Osteocyte (in vitro differentiated cells): ENCODE measurements at regions not wholly inside any gene's neighbourhood (a gene's known extent, or its start where the extent isn't known, plus 50 kb on each side); places are given as distances from the start of the nearest gene placed in this dataset.

Experiments used
- DNase-seq: peaks from one replicate; pipeline ENCODE4 v3.0.0; 2021; ENCODE audit warnings: mixed read lengths; ENCODE audit not compliant: unreplicated experiment; ENCODE audit errors: extremely low spot score
- H3K27ac Mint-ChIP-seq: one replicate; pipeline ENCODE4 v1.8.0; 2021; ENCODE audit warnings: mild to moderate bottlenecking, mixed read lengths; ENCODE audit not compliant: unreplicated experiment
- H3K27me3 Mint-ChIP-seq: one replicate; pipeline ENCODE4 v1.8.0; 2021; ENCODE audit warnings: mixed read lengths; ENCODE audit not compliant: unreplicated experiment
- H3K36me3 Mint-ChIP-seq: one replicate; pipeline ENCODE4 v1.8.0; 2021; ENCODE audit warnings: mixed read lengths; ENCODE audit not compliant: unreplicated experiment
- H3K4me1 Mint-ChIP-seq: one replicate; pipeline ENCODE4 v1.8.0; 2021; ENCODE audit warnings: mixed read lengths; ENCODE audit not compliant: unreplicated experiment
- H3K4me3 Mint-ChIP-seq: one replicate; pipeline ENCODE4 v1.8.0; 2021; ENCODE audit warnings: mild to moderate bottlenecking, moderate library complexity, mixed read lengths; ENCODE audit not compliant: unreplicated experiment
- H3K9me3 Mint-ChIP-seq: one replicate; pipeline ENCODE4 v1.8.0; 2021; ENCODE audit warnings: mixed read lengths; ENCODE audit not compliant: unreplicated experiment
- TF ChIP-seq, protein P1 (sequence below): fragments of 200-600 bp; sonication (generic); IDR thresholded peaks from 2 replicates; pipeline ENCODE4 v1.5.0; 2021; ENCODE audit warnings: antibody characterized with exemption, mild to moderate bottlenecking, moderate library complexity

DNA sequence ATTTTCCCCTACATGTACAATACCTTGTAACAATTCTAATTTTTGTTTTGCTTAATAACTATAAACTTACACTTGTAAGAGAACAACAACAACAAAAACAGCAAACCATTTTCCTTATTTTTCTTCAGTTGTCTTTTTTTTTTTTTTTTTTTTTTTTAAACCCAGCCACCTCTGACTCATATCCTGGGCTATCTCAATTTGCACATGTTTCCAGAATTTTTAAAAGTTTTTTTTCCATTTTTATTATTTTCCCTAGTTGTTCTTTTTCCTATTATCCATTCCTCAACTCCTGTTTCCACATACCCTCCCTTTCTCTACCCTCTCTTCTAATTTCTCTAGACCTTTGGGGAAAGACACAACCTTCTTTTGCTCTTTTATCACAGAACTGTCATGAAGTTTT lies 112.5 kb downstream of the EFEMP1 start:
- Mint-ChIP-seq H3K27me3 (peaks cover 16% of the 10 kb centered on the region), H3K9me3 (no peaks in the 10 kb centered on the region), H3K27ac (no peak overlapping the region), H3K36me3 (no peaks in the 10 kb centered on the region), H3K4me3 (no peak overlapping the region), H3K4me1 (peaks cover 4% of the 10 kb centered on the region)
- TF ChIP-seq, protein P1, sequence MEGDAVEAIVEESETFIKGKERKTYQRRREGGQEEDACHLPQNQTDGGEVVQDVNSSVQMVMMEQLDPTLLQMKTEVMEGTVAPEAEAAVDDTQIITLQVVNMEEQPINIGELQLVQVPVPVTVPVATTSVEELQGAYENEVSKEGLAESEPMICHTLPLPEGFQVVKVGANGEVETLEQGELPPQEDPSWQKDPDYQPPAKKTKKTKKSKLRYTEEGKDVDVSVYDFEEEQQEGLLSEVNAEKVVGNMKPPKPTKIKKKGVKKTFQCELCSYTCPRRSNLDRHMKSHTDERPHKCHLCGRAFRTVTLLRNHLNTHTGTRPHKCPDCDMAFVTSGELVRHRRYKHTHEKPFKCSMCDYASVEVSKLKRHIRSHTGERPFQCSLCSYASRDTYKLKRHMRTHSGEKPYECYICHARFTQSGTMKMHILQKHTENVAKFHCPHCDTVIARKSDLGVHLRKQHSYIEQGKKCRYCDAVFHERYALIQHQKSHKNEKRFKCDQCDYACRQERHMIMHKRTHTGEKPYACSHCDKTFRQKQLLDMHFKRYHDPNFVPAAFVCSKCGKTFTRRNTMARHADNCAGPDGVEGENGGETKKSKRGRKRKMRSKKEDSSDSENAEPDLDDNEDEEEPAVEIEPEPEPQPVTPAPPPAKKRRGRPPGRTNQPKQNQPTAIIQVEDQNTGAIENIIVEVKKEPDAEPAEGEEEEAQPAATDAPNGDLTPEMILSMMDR, result no peak
- no peak for DNase-seq

DNA sequence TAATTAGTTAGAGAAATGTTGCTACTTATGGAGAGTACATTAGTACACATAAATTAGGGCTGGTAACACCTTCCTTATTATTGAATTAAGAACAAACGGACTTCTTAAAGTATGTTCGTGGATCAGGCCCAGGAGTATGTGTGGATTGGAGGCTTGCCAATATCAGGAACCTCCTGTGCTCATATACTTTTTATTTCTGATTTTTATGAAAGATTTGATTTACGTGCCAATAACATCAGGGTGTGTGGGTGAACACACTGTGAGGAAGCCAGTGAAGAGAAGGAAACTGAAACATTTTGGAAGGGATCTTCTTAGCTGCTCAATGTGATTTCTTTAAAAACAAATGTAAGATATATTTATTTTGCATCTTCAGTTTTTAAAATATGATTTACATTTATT lies 113.0 kb downstream of the EFEMP1 start:
- Mint-ChIP-seq H3K27me3 (peaks cover 19% of the 10 kb centered on the region), H3K9me3 (no peaks in the 10 kb centered on the region), H3K4me3 (no peak overlapping the region), H3K27ac (no peak overlapping the region), H3K4me1 (peaks cover 4% of the 10 kb centered on the region), H3K36me3 (no peaks in the 10 kb centered on the region)
- TF ChIP-seq, protein P1, result no peak
- no peak for DNase-seq

DNA sequence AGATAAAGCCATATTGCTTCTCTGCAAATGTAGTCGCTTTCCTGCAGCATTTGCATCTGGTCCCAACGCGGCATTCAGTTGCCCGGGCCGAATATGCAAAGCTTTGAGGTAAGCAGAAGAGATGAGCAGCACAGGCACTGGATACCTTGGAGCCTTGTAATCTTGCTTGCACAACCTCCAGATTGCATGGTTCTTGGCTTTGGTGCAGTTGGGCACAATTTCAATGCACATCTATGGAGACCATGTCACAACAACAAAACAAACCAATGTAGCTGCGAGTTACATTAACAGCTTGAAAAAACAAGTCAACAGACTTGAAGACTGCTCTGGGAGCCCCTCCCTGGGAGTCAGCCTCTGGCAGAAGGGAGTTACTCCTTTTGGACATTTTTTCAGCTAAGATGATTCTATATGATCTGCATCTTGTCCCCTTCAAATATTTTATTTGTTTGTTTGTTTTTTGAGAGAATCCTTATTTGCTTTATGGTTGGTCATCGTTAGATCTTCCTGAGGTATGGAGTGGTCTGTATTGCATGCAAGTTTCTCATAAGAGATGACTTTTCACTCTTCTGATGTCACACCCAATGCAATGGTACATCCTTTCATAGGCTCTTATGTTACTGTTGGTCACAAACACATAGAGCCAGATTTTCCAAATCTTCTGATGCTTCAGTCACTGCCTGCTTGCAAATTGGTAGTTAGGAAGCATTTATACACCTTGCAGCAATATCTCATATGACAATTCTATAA lies 113.5 kb downstream of the EFEMP1 start:
- no peak for DNase-seq
- Mint-ChIP-seq H3K36me3 (no peaks in the 10 kb centered on the region), H3K9me3 (no peaks in the 10 kb centered on the region), H3K4me3 (no peak overlapping the region), H3K27ac (no peak overlapping the region), H3K27me3 (peaks cover 20% of the 10 kb centered on the region), H3K4me1 (peaks cover 4% of the 10 kb centered on the region)
- TF ChIP-seq, protein P1, result no peak

DNA sequence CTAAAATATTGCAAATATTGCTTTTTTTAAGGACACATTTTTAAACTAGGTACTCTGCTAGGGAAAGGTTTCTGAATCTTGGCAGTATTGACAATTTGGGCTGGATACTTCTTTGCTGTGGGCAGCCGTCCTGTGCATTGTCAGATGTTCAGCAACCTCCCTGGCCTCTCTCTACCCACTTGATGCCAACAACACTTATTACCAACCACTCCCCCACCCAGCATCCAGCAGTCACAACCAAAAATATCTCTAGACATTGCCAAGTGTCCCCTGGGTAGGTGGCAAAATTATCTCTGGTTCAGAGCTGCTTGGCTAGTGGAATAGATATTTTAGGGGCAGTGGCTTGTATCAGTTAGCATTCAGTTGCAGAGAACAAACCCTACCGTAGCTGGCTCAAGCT lies 114.3 kb upstream of the PNPT1 start:
- H3K4me1 Mint-ChIP-seq, result peaks cover 6% of the 10 kb centered on the region

DNA sequence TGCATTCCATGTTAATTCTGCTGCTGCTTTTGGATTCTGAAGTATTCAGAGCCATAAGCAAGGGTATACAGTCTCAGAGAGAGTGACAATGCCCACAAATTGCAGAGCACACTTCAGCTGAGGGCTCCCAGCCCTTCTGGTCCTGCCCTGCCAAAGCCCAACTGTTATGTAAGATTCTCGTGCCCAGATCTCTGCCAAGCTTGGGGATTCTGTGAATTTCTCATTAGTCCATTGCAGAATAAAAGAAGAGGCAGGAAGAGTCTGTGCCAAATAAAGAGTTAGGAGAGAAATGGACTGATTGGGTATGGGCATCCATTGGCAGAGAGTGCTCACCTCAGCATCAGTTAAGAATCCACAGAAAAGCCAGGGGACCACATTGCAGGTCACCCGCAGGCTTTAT lies 112.0 kb upstream of the PNPT1 start:
- H3K4me1 Mint-ChIP-seq, result peaks cover 2% of the 10 kb centered on the region
- DNase-seq, result no peak
- no peaks in the 10 kb centered on the region for H3K9me3 Mint-ChIP-seq
- peaks cover 44% of the 10 kb centered on the region for H3K27me3 Mint-ChIP-seq
- H3K4me3 Mint-ChIP-seq, result no peak overlapping the region
- TF ChIP-seq, protein P1, result no peak
- H3K36me3 Mint-ChIP-seq, result no peaks in the 10 kb centered on the region
- H3K27ac Mint-ChIP-seq, result no peak overlapping the region

More for the DNA sequence above, 114.3 kb upstream of the PNPT1 start:
- TF ChIP-seq, protein P1, result no peak
- no peak for DNase-seq
- no peaks in the 10 kb centered on the region for H3K9me3 Mint-ChIP-seq
- no peak overlapping the region for H3K27ac Mint-ChIP-seq
- H3K4me3 Mint-ChIP-seq, result no peak overlapping the region
- H3K36me3 Mint-ChIP-seq, result no peaks in the 10 kb centered on the region
- H3K27me3 Mint-ChIP-seq, result peaks cover 36% of the 10 kb centered on the region
